IMR-90 (cell line): ENCODE measurements at regions not wholly inside any gene's neighbourhood (a gene's known extent, or its start where the extent isn't known, plus 50 kb on each side); places are given as distances from the start of the nearest gene placed in this dataset.

Source experiments
- ATAC-seq: fragments of 200-7000 bp; cut with Tn5 transposase; 2 replicates; pipeline ENCODE4 v1.9.1; 2020; ENCODE audit warnings: low read depth, mild to moderate bottlenecking, moderate library complexity
- BruUV-seq: library from RNA; stranded (reverse); fragments of 400-500 nt; replicated peaks from 2 replicates; lab custom pipeline; 2021; lab: Mats Ljungman, UMichigan
- CTCF ChIA-PET: fragments of 300-600 bp; formaldehyde crosslinking; extraction: SDS; loops from one replicate; lab custom pipeline; 2021; ENCODE audit warnings: antibody characterized with exemption; lab: Yijun Ruan, JAX
- POLR2A ChIA-PET: fragments of 300-600 bp; sonication (Branson Sonifier 250); formaldehyde crosslinking; loops from one replicate; lab custom pipeline; 2022; ENCODE audit warnings: antibody characterized with exemption; ENCODE audit not compliant: unreplicated experiment; lab: Charles Lee
- DNase-seq: peaks from one replicate; pipeline ENCODE4 v3.0.0; 2013
- H2AFZ ChIP-seq: replicated peaks from 2 replicates; pipeline ENCODE3; 2013; ENCODE audit warnings: low read length, mild to moderate bottlenecking; ENCODE audit not compliant: poor library complexity
- H2AK5ac ChIP-seq: 2 replicates; pipeline ENCODE4 v1.6.1; 2013; ENCODE audit warnings: low read depth, low read length, inconsistent platforms
- H2AK9ac ChIP-seq: replicated peaks from 2 replicates; pipeline ENCODE3; 2013; ENCODE audit warnings: mild to moderate bottlenecking, low read depth, low read length, moderate library complexity; ENCODE audit not compliant: poor library complexity
- H2BK120ac ChIP-seq: 2 replicates; pipeline ENCODE4 v1.6.1; 2013; ENCODE audit warnings: low read depth, low read length, inconsistent platforms
- H2BK15ac ChIP-seq: 3 replicates; pipeline ENCODE4 v1.6.1; 2013; ENCODE audit warnings: low read depth, low read length, inconsistent platforms
- H2BK20ac ChIP-seq: 2 replicates; pipeline ENCODE4 v1.6.1; 2013; ENCODE audit warnings: low read depth, mild to moderate bottlenecking, inconsistent platforms, low read length, moderate library complexity
- H2BK5ac ChIP-seq: 2 replicates; pipeline ENCODE4 v1.6.1; 2013; ENCODE audit warnings: mild to moderate bottlenecking, low read depth, low read length, inconsistent platforms; ENCODE audit not compliant: poor library complexity, severe bottlenecking
- H3K14ac ChIP-seq: replicated peaks from 2 replicates; pipeline ENCODE4 v1.6.1; 2013; ENCODE audit warnings: low read depth, low read length, inconsistent platforms
- H3K18ac ChIP-seq: 2 replicates; pipeline ENCODE4 v1.6.1; 2013; ENCODE audit warnings: low read depth, low read length, control low read depth
- H3K23ac ChIP-seq: 2 replicates; pipeline ENCODE4 v1.6.1; 2013; ENCODE audit warnings: low read depth, low read length, inconsistent platforms
- H3K27ac ChIP-seq: 2 replicates; pipeline ENCODE4 v1.5.1; 2013; ENCODE audit warnings: mild to moderate bottlenecking, control low read depth, low read length; ENCODE audit not compliant: insufficient read depth
- H3K27me3 ChIP-seq: 2 replicates; pipeline ENCODE4 v1.6.1; 2013; ENCODE audit warnings: low read length; ENCODE audit not compliant: control insufficient read depth, insufficient read depth
- H3K36me3 ChIP-seq: 2 replicates; pipeline ENCODE4 v1.6.1; 2013; ENCODE audit warnings: low read length, mixed read lengths; ENCODE audit not compliant: control insufficient read depth, insufficient read depth
- H3K4ac ChIP-seq: 2 replicates; pipeline ENCODE4 v1.6.1; 2013; ENCODE audit warnings: low read depth, low read length, inconsistent platforms
- H3K4me1 ChIP-seq: 2 replicates; pipeline ENCODE4 v1.6.1; 2013; ENCODE audit warnings: low read length, mixed read lengths; ENCODE audit not compliant: control insufficient read depth, insufficient read depth
- H3K4me2 ChIP-seq: 2 replicates; pipeline ENCODE4 v1.6.1; 2013; ENCODE audit warnings: low read depth, mild to moderate bottlenecking, control low read depth, low read length, moderate library complexity
- H3K4me3 ChIP-seq: 2 replicates; pipeline ENCODE4 v1.5.1; 2013; ENCODE audit warnings: low read depth, mild to moderate bottlenecking, control low read depth, low read length, moderate library complexity; ENCODE audit not compliant: insufficient read depth
- H3K56ac ChIP-seq: 2 replicates; pipeline ENCODE4 v1.6.1; 2013; ENCODE audit warnings: low read length, inconsistent platforms; ENCODE audit not compliant: insufficient read depth; ENCODE audit errors: extremely low read depth
- H3K79me1 ChIP-seq, 2 experiments: 2 replicates each; pipeline ENCODE4 v1.6.1; 2013; ENCODE audit warnings: low read length in 2 of 2, inconsistent platforms in 1 of 2, low read depth in 1 of 2
- H3K9ac ChIP-seq: 2 replicates; pipeline ENCODE4 v1.6.1; 2013; ENCODE audit warnings: low read depth, low read length, control low read depth
- H3K9me1 ChIP-seq: 2 replicates; pipeline ENCODE4 v1.6.1; 2013; ENCODE audit warnings: low read length, inconsistent platforms; ENCODE audit not compliant: insufficient read depth
- H3K9me3 ChIP-seq: 2 replicates; pipeline ENCODE4 v1.6.1; 2013; ENCODE audit warnings: low read length; ENCODE audit not compliant: control insufficient read depth, insufficient read depth
- H4K20me1 ChIP-seq: 2 replicates; pipeline ENCODE4 v1.6.1; 2013; ENCODE audit warnings: low read length, inconsistent platforms; ENCODE audit not compliant: insufficient read depth
- H4K5ac ChIP-seq: 2 replicates; pipeline ENCODE4 v1.6.1; 2013; ENCODE audit warnings: mild to moderate bottlenecking, low read depth, low read length, control low read depth
- H4K8ac ChIP-seq, 2 experiments: 2 replicates each; pipeline ENCODE4 v1.6.1; 2013; ENCODE audit warnings: low read depth in 2 of 2, low read length in 2 of 2, control low read depth in 1 of 2, inconsistent platforms in 1 of 2
- H4K91ac ChIP-seq: 2 replicates; pipeline ENCODE4 v1.6.1; 2013; ENCODE audit warnings: low read depth, low read length, inconsistent platforms; ENCODE audit not compliant: insufficient read depth
- BHLHE40 ChIP-seq: fragments of 150-350 bp; IDR thresholded peaks from 2 replicates; pipeline ENCODE4 v1.6.1; 2016; ENCODE audit warnings: mild to moderate bottlenecking, low read depth, low read length
- CEBPB ChIP-seq: IDR thresholded peaks from 2 replicates; pipeline ENCODE4 v1.6.1; 2012; ENCODE audit warnings: low read depth, low read length, improper control_type of control experiment
- CHD1 ChIP-seq: IDR thresholded peaks from 2 replicates; pipeline ENCODE4 v1.6.1; 2012; ENCODE audit warnings: low read depth, low read length, improper control_type of control experiment
- ELK1 ChIP-seq: fragments of 150-350 bp; IDR thresholded peaks from 2 replicates; pipeline ENCODE4 v1.6.1; 2016; ENCODE audit warnings: low read depth, mild to moderate bottlenecking, low read length, moderate library complexity, borderline replicate concordance
- FOS ChIP-seq: fragments of 150-350 bp; IDR thresholded peaks from 2 replicates; pipeline ENCODE4 v1.6.1; 2016; ENCODE audit warnings: low read depth, low read length
- MAZ ChIP-seq: IDR thresholded peaks from 2 replicates; pipeline ENCODE4 v1.6.1; 2012; ENCODE audit warnings: low read depth, mild to moderate bottlenecking, low read length, improper control_type of control experiment, moderate library complexity, borderline replicate concordance
- MXI1 ChIP-seq: IDR thresholded peaks from 2 replicates; pipeline ENCODE4 v1.6.1; 2012; ENCODE audit warnings: low read depth, mild to moderate bottlenecking, low read length, moderate library complexity, borderline replicate concordance
- NFE2L2 ChIP-seq: fragments of 150-350 bp; IDR thresholded peaks from 2 replicates; pipeline ENCODE4 v1.6.1; 2016; ENCODE audit warnings: low read depth, mild to moderate bottlenecking, low read length
- POLR2A ChIP-seq: IDR thresholded peaks from 2 replicates; pipeline ENCODE4 v1.6.1; 2012; ENCODE audit warnings: mild to moderate bottlenecking, low read depth, low read length
- RAD21 ChIP-seq: IDR thresholded peaks from 2 replicates; pipeline ENCODE4 v1.6.1; 2012; ENCODE audit warnings: low read length, improper control_type of control experiment
- RFX5 ChIP-seq: IDR thresholded peaks from 2 replicates; pipeline ENCODE4 v1.8.0; 2012; ENCODE audit warnings: low read depth, mild to moderate bottlenecking, low read length, moderate library complexity
- SMC3 ChIP-seq: fragments of 150-350 bp; IDR thresholded peaks from 2 replicates; pipeline ENCODE4 v1.6.1; 2016; ENCODE audit warnings: low read depth, mild to moderate bottlenecking, antibody characterized with exemption, low read length, moderate library complexity
- USF2 ChIP-seq: fragments of 150-350 bp; IDR thresholded peaks from 2 replicates; pipeline ENCODE4 v1.6.1; 2017; ENCODE audit warnings: mild to moderate bottlenecking, antibody characterized with exemption, low read length, low read depth
- WGBS, 2 experiments: methylation state at CpG; one replicate each; pipeline versions ENCODE4 v1.1.5 to v1.1.7; 2013; ENCODE audit warnings: missing lambda C conversion rate in 2 of 2; ENCODE audit not compliant: insufficient read length in 1 of 2; ENCODE audit errors: extremely low coverage in 2 of 2; 5-methylcytosine and 5-hydroxymethylcytosine counted together
- dilution Hi-C: fragments of 300-500 bp; cut with HindIII; formaldehyde crosslinking; loops from one replicate; pipeline ENCODE4 v1.14.3; 2018; ENCODE audit warnings: low sequenced_read_pairs; ENCODE audit not compliant: unreplicated experiment
- in situ Hi-C: fragments of 300-500 bp; cut with MboI; formaldehyde crosslinking; loops from 3 replicates; pipeline ENCODE4 v1.14.3; 2019; ENCODE audit warnings: low sequenced_read_pairs, inconsistent platforms, mixed read lengths
- intact Hi-C: fragments of 100-400 bp; cut with micrococcal nuclease; formaldehyde crosslinking; loops from 2 replicates; pipeline ENCODE4 v1.10.0; 2022
- TF ChIP-seq, protein P1 (sequence below): conservative IDR thresholded peaks from 2 replicates; pipeline ENCODE4 v1.5.1; 2012; ENCODE audit warnings: mild to moderate bottlenecking, low read depth, low read length, improper control_type of control experiment

GRCh38 chr10:4450981-4451908 lies 374.8 kb upstream of the AKR1E2 start:
- 0 out of 2 replicates have a peak overlapping the region, but pooled peaks have one; percentile 14 for H3K14ac ChIP-seq
- H2BK20ac ChIP-seq = peak overlapping the region; percentile 15; the same call in 1 of the 2 replicates
- H3K4me3 ChIP-seq = no peak overlapping the region
- 42% methylated on average over 7 of the region's 13 CpGs; no CpG with 5 or more reads in 1 of the 2 experiments for WGBS, 2 experiments
- no peak overlapping the region for H3K27ac ChIP-seq
- DNase-seq = peak; percentile 90
- H3K18ac ChIP-seq = no peak overlapping the region
- H2BK15ac ChIP-seq = peak overlapping the region; percentile 61; the same call in 1 of the 3 replicates
- in situ Hi-C loops = no loop called here
- no peaks in the 10 kb centered on the region for H4K20me1 ChIP-seq
- H2BK120ac ChIP-seq = peak overlapping the region; percentile 26
- no peak overlapping the region for H2BK5ac ChIP-seq
- ATAC-seq = peak; percentile 89
- H4K5ac ChIP-seq = no peak overlapping the region
- no peak overlapping the region for H3K4ac ChIP-seq
- H3K23ac ChIP-seq = no peak overlapping the region
- ChIA-PET CTCF (no interaction called here), POLR2A (no interaction called here)
- BruUV-seq = no TSS peak
- intact Hi-C loops = no loop called here
- H4K91ac ChIP-seq = no peak overlapping the region
- H3K27me3 ChIP-seq = no peaks in the 10 kb centered on the region
- no peak overlapping the region for H2AK9ac ChIP-seq
- dilution Hi-C loops = no loop called here
- no peak overlapping the region for H3K56ac ChIP-seq
- H2AK5ac ChIP-seq = peak overlapping the region; percentile 82; the same call in 1 of the 2 replicates
- H3K9ac ChIP-seq = no peak overlapping the region
- H2AFZ ChIP-seq = no peak overlapping the region
- H3K9me1 ChIP-seq = no peaks in the 10 kb centered on the region
- H3K36me3 ChIP-seq = no peaks in the 10 kb centered on the region
- no peak overlapping the region for H4K8ac ChIP-seq
- H3K79me1 ChIP-seq = no peaks in the 10 kb centered on the region
- no peaks in the 10 kb centered on the region for H3K9me3 ChIP-seq
- no peaks in the 10 kb centered on the region; the same call in 1 of the 2 replicates for H3K4me1 ChIP-seq
- H3K4me2 ChIP-seq = peak overlapping the region; percentile 48; the same call in 1 of the 2 replicates
- TF ChIP-seq POLR2A (no peak), RAD21 (no peak), ELK1 (no peak), USF2 (no peak), BHLHE40 (peak; percentile 72), NFE2L2 (no peak), CHD1 (no peak), FOS (peak; percentile 69), MXI1 (no peak), RFX5 (no peak), SMC3 (no peak), MAZ (no peak), CEBPB (peak; percentile 80)
- TF ChIP-seq, protein P1, sequence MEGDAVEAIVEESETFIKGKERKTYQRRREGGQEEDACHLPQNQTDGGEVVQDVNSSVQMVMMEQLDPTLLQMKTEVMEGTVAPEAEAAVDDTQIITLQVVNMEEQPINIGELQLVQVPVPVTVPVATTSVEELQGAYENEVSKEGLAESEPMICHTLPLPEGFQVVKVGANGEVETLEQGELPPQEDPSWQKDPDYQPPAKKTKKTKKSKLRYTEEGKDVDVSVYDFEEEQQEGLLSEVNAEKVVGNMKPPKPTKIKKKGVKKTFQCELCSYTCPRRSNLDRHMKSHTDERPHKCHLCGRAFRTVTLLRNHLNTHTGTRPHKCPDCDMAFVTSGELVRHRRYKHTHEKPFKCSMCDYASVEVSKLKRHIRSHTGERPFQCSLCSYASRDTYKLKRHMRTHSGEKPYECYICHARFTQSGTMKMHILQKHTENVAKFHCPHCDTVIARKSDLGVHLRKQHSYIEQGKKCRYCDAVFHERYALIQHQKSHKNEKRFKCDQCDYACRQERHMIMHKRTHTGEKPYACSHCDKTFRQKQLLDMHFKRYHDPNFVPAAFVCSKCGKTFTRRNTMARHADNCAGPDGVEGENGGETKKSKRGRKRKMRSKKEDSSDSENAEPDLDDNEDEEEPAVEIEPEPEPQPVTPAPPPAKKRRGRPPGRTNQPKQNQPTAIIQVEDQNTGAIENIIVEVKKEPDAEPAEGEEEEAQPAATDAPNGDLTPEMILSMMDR = no peak
